Motor neuron (in vitro differentiated cells): ENCODE measurements at regions not wholly inside any gene's neighbourhood (a gene's known extent, or its start where the extent isn't known, plus 50 kb on each side); places are given as distances from the start of the nearest gene placed in this dataset.

ENCODE experiments used
- ATAC-seq, 8 experiments: fragments of 200-7000 bp; cut with Tn5 transposase; replicated peaks in 6 of 8; 2 replicates each; pipeline ENCODE4 v1.8.0; 2021; ENCODE audit warnings: mild to moderate bottlenecking in 8 of 8, moderate library complexity in 8 of 8
- H3K27ac ChIP-seq, 2 donors: fragments of 250-450 bp; sonication (Bioruptor Pico); 2 replicates each; pipeline ENCODE4 v1.9.0; 2021; ENCODE audit warnings: antibody characterized with exemption in 2 of 2, mild to moderate bottlenecking in 2 of 2, moderate library complexity in 1 of 2
- H3K4me1 ChIP-seq, 2 donors: fragments of 250-450 bp; sonication (Bioruptor Pico); replicated peaks in 1 of 2; 2 replicates each; pipeline ENCODE4 v1.6.1; 2021; ENCODE audit warnings: antibody characterized with exemption in 2 of 2, mild to moderate bottlenecking in 2 of 2, moderate library complexity in 1 of 2
- H3K4me3 ChIP-seq, 5 donors: fragments of 250-450 bp; sonication (Bioruptor Pico); 2 replicates each; pipeline ENCODE4 v1.9.0; 2021; ENCODE audit warnings: antibody characterized with exemption in 5 of 5, mild to moderate bottlenecking in 5 of 5, moderate library complexity in 4 of 5
- WGBS, 10 experiments: fragments of 450-650 bp; shearing (Covaris generic); methylation state at CpG; one replicate each; pipeline ENCODE4 v1.0.0; 2022; 5-methylcytosine and 5-hydroxymethylcytosine counted together
- in situ Hi-C, 9 experiments: fragments of 400-800 bp; cut with MboI; loops; one replicate each; pipeline ENCODE4 v1.15.0; 2021; ENCODE audit warnings: low sequenced_read_pairs in 9 of 9, low pct_unique_long_range_greater_than_20kb in 2 of 9; ENCODE audit not compliant: unreplicated experiment in 9 of 9

DNA sequence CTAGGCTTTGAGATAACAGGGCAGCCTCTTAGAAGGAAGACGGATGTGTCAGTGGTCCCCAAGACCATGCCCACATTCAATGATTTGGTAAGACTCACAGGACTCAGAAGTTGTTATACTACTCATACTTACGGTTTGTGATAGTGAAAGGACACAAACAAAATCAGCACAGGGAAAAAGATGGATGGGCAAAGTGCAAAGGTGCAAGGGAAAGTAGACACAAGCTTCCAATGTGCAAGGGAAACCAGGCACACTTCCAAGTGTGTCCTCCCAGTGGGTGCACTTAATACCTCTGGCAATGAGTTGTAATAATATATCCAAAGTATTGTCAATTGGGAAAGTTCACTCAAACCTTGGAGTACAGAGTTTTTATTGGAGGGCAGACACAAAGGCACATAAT is 53.8 kb upstream of the VCX start:
- no peaks in the 10 kb centered on the region for H3K4me1 ChIP-seq
- 20 to 80% methylated on average over 1 to 2 of the region's 2 CpGs; no CpG with 5 or more reads in 8 of the 10 experiments for WGBS, 10 experiments

GRCh38 chrX:7788334-7788733 is 54.6 kb upstream of the VCX start:
- H3K4me3 ChIP-seq: no peak overlapping the region
- H3K27ac ChIP-seq: no peak overlapping the region
- WGBS, 10 experiments: 20 to 100% (median 100%) methylated on average over 1 of the region's 1 CpG; no CpG with 5 or more reads in 7 of the 10 experiments
- H3K4me1 ChIP-seq: no peaks in the 10 kb centered on the region
- ATAC-seq: no peak
- in situ Hi-C loops: no loop called here

More for the DNA sequence above, 53.8 kb upstream of the VCX start:
- Histone ChIP-seq H3K4me3 (no peak overlapping the region), H3K27ac (no peak overlapping the region)
- in situ Hi-C loops: no loop called here
- ATAC-seq: no peak

DNA sequence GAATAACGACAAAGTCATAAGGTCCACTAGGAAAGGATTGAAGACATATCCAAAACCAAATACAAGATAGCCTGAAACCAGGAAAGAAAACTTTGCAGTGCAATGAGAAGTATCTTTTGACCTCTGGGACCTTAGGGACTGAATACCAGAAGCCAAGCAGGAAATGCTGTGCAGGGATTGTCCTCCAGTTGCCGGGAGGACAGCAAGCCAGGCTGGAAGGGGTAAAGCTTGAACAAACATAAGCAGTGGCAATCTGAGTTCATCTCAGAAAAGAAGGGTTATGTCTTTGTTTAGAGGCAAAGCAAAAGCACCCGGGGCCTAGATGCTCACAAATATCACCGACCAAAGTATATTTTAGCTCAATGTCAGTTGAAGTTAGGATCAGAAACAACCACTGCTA is 55.3 kb upstream of the VCX start:
- no peaks in the 10 kb centered on the region for H3K4me1 ChIP-seq
- no peak overlapping the region for H3K27ac ChIP-seq
- H3K4me3 ChIP-seq: no peak overlapping the region
- 0 to 90% (median 14%) methylated on average over 1 to 4 of the region's 4 CpGs; no CpG with 5 or more reads in 3 of the 10 experiments for WGBS, 10 experiments
- in situ Hi-C loops: no loop called here
- no peak for ATAC-seq

DNA sequence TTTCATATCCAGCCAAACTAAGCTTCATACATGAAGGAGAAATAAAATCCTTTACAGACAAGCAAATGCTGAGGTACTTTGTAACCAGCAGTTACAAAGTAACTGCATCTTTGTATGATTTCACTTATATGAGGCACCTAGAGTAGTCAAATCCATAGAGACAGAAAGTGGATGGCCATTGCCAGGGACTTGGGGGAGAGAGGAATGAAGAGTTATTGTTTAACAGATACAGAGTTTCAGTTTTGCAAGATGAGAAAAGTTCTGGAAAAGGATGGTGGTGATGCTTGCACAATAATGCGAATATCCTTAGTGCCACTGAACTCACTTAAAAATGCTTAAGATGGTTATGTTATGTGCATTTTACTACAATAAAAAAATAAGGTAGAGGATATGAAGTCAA is 58.4 kb upstream of the VCX start:
- ATAC-seq: no peak
- no peak overlapping the region for H3K4me3 ChIP-seq
- 14 to 100% (median 90%) methylated on average over 1 of the region's 1 CpG; no CpG with 5 or more reads in 5 of the 10 experiments for WGBS, 10 experiments
- in situ Hi-C loops: no loop called here
- no peaks in the 10 kb centered on the region for H3K4me1 ChIP-seq
- no peak overlapping the region for H3K27ac ChIP-seq

- H3K27ac ChIP-seq: no peak overlapping the region
- no peak overlapping the region for H3K4me3 ChIP-seq
- no peak for ATAC-seq
- 0 to 83% (median 65%) methylated on average over 1 to 2 of the region's 2 CpGs; no CpG with 5 or more reads in 6 of the 10 experiments for WGBS, 10 experiments
- in situ Hi-C loops: no loop called here
- no peaks in the 10 kb centered on the region for H3K4me1 ChIP-seq
These were observed 63.3 kb upstream of the VCX start for GRCh38 chrX:7779644-7780043.

DNA sequence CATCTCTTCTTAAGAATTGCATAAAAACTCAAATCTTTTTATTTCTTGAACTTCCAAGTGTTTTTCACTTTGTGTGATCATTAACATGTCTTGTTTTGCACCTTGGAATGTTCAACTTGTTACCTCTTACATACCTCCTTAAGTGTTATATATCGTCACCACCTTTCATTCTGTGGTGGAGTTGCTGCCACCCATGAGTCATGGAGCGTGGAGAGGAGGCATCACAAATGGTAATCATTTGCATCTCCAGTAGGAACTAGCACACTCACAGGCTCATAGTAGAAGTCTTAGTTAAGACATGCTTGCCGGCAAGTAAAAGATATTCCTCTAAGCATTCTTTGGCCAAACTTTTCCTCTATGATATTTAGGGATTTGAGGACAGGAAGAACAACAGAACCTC is 67.0 kb upstream of the VCX start:
- 0 to 100% (median 75%) methylated on average over 1 to 2 of the region's 3 CpGs; no CpG with 5 or more reads in 5 of the 10 experiments for WGBS, 10 experiments
- no peak overlapping the region for H3K27ac ChIP-seq
- H3K4me1 ChIP-seq: no peaks in the 10 kb centered on the region
- no peak overlapping the region for H3K4me3 ChIP-seq
- ATAC-seq: peak in 2 of 8 experiments; percentile 62 to 67
- in situ Hi-C loops: no loop called here

DNA sequence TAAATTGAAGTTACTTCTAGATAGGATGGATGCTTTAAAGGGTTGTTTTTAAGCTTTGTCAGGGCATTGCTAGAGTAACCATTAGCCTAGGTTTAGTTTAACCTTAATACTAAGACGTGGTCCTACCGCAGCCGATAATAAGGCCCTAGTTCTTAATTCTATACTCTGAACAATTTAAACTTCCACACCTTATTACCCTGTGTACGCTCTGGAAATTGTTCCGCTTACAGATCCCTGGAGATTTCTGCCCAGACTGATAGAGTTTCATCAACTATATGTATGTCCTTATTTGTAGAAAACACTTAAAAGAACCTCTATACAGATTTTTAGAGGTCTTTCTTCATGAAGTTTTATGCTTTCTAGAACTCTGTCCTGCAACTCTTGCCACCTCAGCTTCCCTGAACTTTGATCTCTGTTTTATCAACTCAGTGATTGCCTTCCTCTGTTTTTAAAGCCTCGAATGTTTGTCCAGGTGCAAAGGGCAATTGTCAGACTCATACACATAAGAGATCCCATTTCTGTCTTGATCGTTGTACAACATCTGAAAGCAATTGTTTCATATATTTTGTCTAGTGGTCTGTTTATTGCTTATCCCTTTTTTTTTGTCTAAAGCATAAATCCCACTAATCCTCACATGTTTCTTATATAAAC is 71.1 kb upstream of the VCX start:
- Histone ChIP-seq H3K4me1 (no peaks in the 10 kb centered on the region), H3K27ac (no peak overlapping the region), H3K4me3 (no peak overlapping the region)
- no peak for ATAC-seq
- WGBS, 10 experiments: 0 to 95% (median 27%) methylated on average over 1 to 7 of the region's 7 CpGs; no CpG with 5 or more reads in 4 of the 10 experiments
- in situ Hi-C loops: no loop called here

DNA sequence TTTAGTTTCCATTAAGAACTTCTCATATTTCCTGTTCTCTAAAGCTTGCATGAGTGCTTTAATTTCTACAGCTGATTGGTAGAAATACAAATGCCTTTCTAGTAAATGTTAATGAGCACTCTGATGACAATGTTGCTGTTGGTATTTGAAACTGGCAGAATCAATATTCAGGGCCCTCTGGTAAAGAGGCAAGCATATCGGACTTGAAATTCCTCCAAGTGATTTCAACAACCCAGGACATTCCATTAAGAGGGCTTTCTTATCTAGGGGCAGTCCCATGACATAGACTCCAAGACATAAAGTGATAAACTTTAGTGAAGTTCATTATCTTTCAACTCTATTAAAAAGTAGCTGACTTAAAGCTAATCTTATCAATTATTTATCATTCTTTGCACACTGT is 83.1 kb upstream of the VCX start:
- Histone ChIP-seq H3K4me3 (no peak overlapping the region), H3K27ac (no peak overlapping the region), H3K4me1 (no peaks in the 10 kb centered on the region)
- in situ Hi-C loops: no loop called here
- ATAC-seq: no peak
- WGBS, 10 experiments: 33 to 100% (median 100%) methylated on average over 1 of the region's 1 CpG; no CpG with 5 or more reads in 7 of the 10 experiments

DNA sequence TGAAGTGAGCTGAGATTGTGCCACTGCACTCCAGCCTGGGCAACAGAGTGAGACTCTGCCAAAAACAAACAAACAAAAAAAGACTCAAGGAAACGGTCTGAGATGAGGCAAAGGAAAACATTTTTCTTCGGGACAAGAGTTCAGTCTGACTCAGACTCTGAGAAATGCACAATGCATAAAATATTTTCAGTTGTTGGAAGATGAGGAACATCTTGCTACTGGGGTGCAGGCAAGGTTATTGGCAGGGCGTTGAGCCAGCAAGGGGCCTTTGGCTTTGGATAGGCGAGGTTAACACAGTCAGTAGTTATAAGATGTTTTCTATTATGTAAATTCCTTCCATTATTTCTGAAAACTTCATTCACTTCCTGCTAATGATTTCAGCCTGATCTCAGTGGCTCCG is 96.1 kb upstream of the VCX start:
- Histone ChIP-seq H3K4me3 (no peak overlapping the region), H3K4me1 (no peaks in the 10 kb centered on the region), H3K27ac (no peak overlapping the region)
- ATAC-seq: peak in 3 of 8 experiments; percentile 49 to 90 (median 71)
- WGBS, 10 experiments: 5 to 84% (median 16%) methylated on average over 2 to 5 of the region's 5 CpGs; no CpG with 5 or more reads in 5 of the 10 experiments
- in situ Hi-C loops: no loop called here

DNA sequence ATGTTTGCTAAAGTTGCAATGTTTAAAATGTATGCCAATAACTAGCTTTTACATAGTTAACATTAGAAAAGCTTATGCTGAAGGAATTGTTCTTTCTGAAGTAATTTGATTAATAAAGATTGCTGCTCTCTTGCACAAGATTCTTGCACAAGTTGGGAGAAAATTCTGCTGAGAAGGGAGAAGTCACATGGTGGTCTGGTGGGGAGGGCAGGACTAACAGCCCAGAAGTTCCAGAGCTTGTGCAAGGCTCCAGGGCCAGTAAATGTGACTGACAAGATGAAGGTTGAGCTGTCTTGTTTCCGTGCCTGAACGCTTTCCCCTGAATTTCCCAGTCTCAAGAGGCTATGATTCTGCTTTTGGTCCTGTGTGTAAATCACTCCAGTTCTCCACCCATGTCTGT is 112.9 kb upstream of the VCX start:
- no peaks in the 10 kb centered on the region for H3K4me1 ChIP-seq
- H3K27ac ChIP-seq: no peak overlapping the region
- WGBS, 10 experiments: 93% methylated on average over 2 of the region's 2 CpGs; no CpG with 5 or more reads in 9 of the 10 experiments
- no peak overlapping the region for H3K4me3 ChIP-seq
- in situ Hi-C loops: no loop called here
- peak in 1 of 8 experiments; percentile 29 for ATAC-seq

DNA sequence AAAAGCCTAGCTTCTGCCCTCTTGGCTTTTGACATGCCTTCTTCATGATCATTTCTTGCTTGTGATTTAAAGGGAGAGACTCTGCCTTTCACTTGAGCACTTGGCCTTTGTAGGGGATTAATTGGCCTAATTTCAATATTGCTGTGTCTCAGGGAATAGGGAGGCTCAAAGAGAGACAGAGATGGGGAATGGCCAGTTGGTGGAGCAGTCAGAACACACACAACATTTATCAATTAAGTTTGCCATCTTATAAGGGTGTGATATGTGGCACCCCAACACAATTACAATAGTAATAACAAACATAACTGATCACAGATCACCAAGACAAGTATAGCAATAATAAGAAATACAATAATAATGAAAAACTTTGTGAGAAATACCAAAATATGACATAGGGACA is 122.5 kb upstream of the VCX start:
- no peak for ATAC-seq
- in situ Hi-C loops: no loop called here
- Histone ChIP-seq H3K4me1 (no peaks in the 10 kb centered on the region), H3K27ac (no peak overlapping the region), H3K4me3 (no peak overlapping the region)

DNA sequence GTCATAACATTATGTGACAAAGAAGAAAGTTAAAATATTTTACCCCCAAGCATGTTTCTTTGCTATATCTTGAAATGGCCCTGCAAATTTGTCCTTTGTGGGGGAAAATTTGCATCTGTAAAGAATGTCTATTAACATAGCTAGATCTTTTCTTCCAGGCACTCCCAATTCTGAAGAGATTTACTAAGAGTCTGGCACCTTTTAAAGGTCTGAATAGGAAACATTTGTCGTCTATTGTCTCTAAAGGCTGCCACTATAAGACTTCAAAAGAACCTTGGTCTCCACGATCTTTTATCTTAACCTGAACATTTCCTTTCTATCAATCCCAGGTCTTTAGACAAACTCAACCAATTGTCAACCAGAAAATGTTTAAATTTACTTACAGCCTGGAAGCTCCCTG is 128.6 kb upstream of the VCX start:
- 14 to 33% (median 17%) methylated on average over 1 to 2 of the region's 2 CpGs; no CpG with 5 or more reads in 7 of the 10 experiments for WGBS, 10 experiments
- ATAC-seq: no peak
- in situ Hi-C loops: no loop called here
- no peak overlapping the region for H3K4me3 ChIP-seq
- no peaks in the 10 kb centered on the region for H3K4me1 ChIP-seq
- no peak overlapping the region for H3K27ac ChIP-seq

DNA sequence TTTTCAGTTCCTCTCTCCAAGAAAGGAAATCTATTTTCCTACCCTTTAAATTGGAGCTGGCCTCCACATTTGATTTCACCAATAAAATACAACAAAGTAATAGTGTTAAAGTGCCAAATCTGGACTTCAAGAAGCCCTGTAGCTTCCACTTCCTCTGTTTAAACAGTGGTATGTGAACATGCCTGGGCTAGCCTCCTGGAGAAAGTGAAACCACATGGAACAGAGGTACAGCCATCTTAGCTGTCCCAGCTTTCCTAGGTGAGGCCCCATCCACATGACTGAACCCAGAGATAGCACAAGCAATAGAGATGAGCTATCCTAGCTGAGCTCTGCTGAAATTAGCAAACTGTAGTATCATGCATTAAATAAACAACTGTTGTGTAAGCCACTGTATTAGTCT is 131.8 kb upstream of the VCX start:
- in situ Hi-C loops: no loop called here
- no peak overlapping the region for H3K27ac ChIP-seq
- peak in 2 of 8 experiments; percentile 33 to 41 for ATAC-seq
- no peaks in the 10 kb centered on the region for H3K4me1 ChIP-seq
- H3K4me3 ChIP-seq: no peak overlapping the region

- peak in 2 of 8 experiments; percentile 28 to 79 for ATAC-seq
- Histone ChIP-seq H3K4me1 (no peaks in the 10 kb centered on the region), H3K4me3 (no peak overlapping the region), H3K27ac (no peak overlapping the region)
- in situ Hi-C loops: no loop called here
- 90 to 100% methylated on average over 1 to 2 of the region's 4 CpGs; no CpG with 5 or more reads in 8 of the 10 experiments for WGBS, 10 experiments
These were observed 133.1 kb upstream of the VCX start for GRCh38 chrX:7709845-7710244.
